ENCODE measurements at regions not wholly inside any gene's neighbourhood (a gene's known extent, or its start where the extent isn't known, plus 50 kb on each side); places are given as distances from the start of the nearest gene placed in this dataset.

DNA sequence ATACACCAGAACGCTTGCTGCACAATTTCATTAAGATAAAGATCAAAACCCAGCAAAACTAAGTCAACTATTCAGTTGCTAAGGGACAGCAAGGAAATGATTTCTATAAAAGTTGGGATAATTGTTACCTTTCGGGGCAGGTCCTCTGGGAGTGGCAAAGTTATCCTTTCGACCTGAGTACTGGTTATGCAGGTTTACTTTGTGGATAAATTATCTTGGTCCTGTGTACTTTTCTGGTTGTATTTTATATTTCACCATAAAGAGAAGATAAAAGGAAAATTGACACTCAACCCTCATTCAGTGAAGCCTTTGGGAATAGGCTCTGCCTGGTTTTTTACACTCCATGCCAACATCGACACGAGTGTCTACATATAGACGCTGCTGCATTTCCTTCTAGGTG, 146.5 kb downstream of the SYK start:
- ATAC-seq = no peak
- TF ChIP-seq, protein P1, sequence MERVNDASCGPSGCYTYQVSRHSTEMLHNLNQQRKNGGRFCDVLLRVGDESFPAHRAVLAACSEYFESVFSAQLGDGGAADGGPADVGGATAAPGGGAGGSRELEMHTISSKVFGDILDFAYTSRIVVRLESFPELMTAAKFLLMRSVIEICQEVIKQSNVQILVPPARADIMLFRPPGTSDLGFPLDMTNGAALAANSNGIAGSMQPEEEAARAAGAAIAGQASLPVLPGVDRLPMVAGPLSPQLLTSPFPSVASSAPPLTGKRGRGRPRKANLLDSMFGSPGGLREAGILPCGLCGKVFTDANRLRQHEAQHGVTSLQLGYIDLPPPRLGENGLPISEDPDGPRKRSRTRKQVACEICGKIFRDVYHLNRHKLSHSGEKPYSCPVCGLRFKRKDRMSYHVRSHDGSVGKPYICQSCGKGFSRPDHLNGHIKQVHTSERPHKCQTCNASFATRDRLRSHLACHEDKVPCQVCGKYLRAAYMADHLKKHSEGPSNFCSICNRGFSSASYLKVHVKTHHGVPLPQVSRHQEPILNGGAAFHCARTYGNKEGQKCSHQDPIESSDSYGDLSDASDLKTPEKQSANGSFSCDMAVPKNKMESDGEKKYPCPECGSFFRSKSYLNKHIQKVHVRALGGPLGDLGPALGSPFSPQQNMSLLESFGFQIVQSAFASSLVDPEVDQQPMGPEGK (CRISPR knock-in tag; IDR thresholded peaks at IDR 0.05; ENCODE audit: borderline replicate concordance) = no peak
- TF ChIP-seq TCF4 (CRISPR knock-in tag; IDR thresholded peaks at IDR 0.05; ENCODE audit: borderline replicate concordance) (no peak), SNAI2 (CRISPR knock-in tag; IDR thresholded peaks at IDR 0.05) (no peak), RARB (CRISPR knock-in tag; IDR thresholded peaks at IDR 0.05) (no peak), ARNTL (CRISPR knock-in tag; IDR thresholded peaks at IDR 0.05; ENCODE audit: borderline replicate concordance, low read depth) (no peak), PPARA (CRISPR knock-in tag; IDR thresholded peaks at IDR 0.05; ENCODE audit: borderline replicate concordance) (no peak), ZNF565 (CRISPR knock-in tag; conservative IDR thresholded peaks at IDR 0.05; ENCODE audit: low read depth) (no peak), TOX (CRISPR knock-in tag; IDR thresholded peaks at IDR 0.05; ENCODE audit: borderline replicate concordance) (no peak), ZNF8 (CRISPR knock-in tag; IDR thresholded peaks at IDR 0.05) (no peak), ISL1 (CRISPR knock-in tag; IDR thresholded peaks at IDR 0.05) (no peak), ZC3H10 (CRISPR knock-in tag; IDR thresholded peaks at IDR 0.05) (no peak), OSR1 (CRISPR knock-in tag; IDR thresholded peaks at IDR 0.05) (no peak), BACH2 (CRISPR knock-in tag; IDR thresholded peaks at IDR 0.05; ENCODE audit: borderline replicate concordance) (no peak), ESRRG (CRISPR knock-in tag; IDR thresholded peaks at IDR 0.05) (no peak), ZNF70 (CRISPR knock-in tag; IDR thresholded peaks at IDR 0.05) (no peak)
- TF ChIP-seq, protein P2, sequence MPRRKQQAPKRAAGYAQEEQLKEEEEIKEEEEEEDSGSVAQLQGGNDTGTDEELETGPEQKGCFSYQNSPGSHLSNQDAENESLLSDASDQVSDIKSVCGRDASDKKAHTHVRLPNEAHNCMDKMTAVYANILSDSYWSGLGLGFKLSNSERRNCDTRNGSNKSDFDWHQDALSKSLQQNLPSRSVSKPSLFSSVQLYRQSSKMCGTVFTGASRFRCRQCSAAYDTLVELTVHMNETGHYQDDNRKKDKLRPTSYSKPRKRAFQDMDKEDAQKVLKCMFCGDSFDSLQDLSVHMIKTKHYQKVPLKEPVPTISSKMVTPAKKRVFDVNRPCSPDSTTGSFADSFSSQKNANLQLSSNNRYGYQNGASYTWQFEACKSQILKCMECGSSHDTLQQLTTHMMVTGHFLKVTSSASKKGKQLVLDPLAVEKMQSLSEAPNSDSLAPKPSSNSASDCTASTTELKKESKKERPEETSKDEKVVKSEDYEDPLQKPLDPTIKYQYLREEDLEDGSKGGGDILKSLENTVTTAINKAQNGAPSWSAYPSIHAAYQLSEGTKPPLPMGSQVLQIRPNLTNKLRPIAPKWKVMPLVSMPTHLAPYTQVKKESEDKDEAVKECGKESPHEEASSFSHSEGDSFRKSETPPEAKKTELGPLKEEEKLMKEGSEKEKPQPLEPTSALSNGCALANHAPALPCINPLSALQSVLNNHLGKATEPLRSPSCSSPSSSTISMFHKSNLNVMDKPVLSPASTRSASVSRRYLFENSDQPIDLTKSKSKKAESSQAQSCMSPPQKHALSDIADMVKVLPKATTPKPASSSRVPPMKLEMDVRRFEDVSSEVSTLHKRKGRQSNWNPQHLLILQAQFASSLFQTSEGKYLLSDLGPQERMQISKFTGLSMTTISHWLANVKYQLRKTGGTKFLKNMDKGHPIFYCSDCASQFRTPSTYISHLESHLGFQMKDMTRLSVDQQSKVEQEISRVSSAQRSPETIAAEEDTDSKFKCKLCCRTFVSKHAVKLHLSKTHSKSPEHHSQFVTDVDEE (CRISPR knock-in tag; IDR thresholded peaks at IDR 0.05) = no peak

DNA sequence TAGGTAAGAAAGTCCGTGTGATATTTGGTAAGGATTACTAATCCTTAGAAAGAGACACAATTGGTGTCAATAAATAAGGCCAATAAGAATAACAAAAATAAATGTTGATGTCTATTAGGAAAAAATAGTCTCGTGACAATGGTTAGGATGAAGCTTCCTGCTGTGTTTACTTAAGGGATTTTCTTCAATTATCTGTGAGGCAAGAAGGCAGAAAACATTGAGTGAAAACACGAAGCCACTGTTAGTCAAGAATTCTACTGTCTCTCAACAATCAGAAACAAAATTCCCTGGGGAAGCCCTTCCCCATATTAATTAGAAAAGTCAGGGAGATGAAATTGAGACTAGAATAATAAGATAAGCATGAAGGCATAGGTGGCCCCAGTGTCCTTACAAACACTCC, 149.0 kb downstream of the SYK start:
- no peak for ATAC-seq
- TF ChIP-seq TOX (CRISPR knock-in tag; IDR thresholded peaks at IDR 0.05; ENCODE audit: borderline replicate concordance) = no peak
- no peak for TF ChIP-seq ZNF8 (CRISPR knock-in tag; IDR thresholded peaks at IDR 0.05)
- no peak for TF ChIP-seq ZNF70 (CRISPR knock-in tag; IDR thresholded peaks at IDR 0.05)
- TF ChIP-seq CSDC2 (CRISPR knock-in tag; IDR thresholded peaks at IDR 0.05) = no peak
- TF ChIP-seq GLIS3 (CRISPR knock-in tag; IDR thresholded peaks at IDR 0.05) = no peak
- no peak for TF ChIP-seq ESRRG (CRISPR knock-in tag; IDR thresholded peaks at IDR 0.05)
- no peak for TF ChIP-seq ZNF565 (CRISPR knock-in tag; conservative IDR thresholded peaks at IDR 0.05; ENCODE audit: low read depth)
- no peak for TF ChIP-seq RARB (CRISPR knock-in tag; IDR thresholded peaks at IDR 0.05)
- TF ChIP-seq, protein P1 (CRISPR knock-in tag; IDR thresholded peaks at IDR 0.05; ENCODE audit: borderline replicate concordance) = no peak
- TF ChIP-seq ISL1 (CRISPR knock-in tag; IDR thresholded peaks at IDR 0.05) = no peak
- no peak for TF ChIP-seq ZFP30 (CRISPR knock-in tag; IDR thresholded peaks at IDR 0.05)
- no peak for TF ChIP-seq PPARA (CRISPR knock-in tag; IDR thresholded peaks at IDR 0.05; ENCODE audit: borderline replicate concordance)
- TF ChIP-seq, protein P3, sequence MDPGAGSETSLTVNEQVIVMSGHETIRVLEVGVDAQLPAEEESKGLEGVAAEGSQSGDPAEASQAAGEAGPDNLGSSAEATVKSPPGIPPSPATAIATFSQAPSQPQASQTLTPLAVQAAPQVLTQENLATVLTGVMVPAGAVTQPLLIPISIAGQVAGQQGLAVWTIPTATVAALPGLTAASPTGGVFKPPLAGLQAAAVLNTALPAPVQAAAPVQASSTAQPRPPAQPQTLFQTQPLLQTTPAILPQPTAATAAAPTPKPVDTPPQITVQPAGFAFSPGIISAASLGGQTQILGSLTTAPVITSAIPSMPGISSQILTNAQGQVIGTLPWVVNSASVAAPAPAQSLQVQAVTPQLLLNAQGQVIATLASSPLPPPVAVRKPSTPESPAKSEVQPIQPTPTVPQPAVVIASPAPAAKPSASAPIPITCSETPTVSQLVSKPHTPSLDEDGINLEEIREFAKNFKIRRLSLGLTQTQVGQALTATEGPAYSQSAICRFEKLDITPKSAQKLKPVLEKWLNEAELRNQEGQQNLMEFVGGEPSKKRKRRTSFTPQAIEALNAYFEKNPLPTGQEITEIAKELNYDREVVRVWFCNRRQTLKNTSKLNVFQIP (CRISPR knock-in tag; IDR thresholded peaks at IDR 0.05; ENCODE audit: borderline replicate concordance, low read depth) = no peak
- TF ChIP-seq ZC3H10 (CRISPR knock-in tag; IDR thresholded peaks at IDR 0.05) = no peak

DNA sequence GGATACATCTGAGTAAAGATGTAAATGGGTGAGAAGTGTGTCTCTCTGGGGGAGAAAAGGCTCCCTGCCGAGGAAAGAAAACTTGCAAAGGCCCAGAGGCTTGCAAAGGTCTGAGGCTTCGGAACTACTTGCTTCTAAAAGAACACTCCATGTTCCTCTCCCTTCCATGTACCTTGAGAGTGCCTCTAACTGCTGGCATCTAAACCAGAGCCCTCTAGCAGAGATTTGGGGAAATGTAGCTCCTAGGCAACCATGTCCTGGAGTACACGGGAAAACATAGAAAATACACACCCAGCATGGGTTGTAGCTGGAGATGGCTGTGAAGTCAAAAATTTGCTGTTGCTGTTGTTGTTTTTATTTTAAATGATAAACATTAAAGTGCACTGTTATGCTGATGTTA, 151.6 kb downstream of the SYK start:
- no peak for ATAC-seq
- TF ChIP-seq ISL1 (CRISPR knock-in tag; IDR thresholded peaks at IDR 0.05) (no peak), ZNF8 (CRISPR knock-in tag; IDR thresholded peaks at IDR 0.05) (no peak), TCF4 (CRISPR knock-in tag; IDR thresholded peaks at IDR 0.05; ENCODE audit: borderline replicate concordance) (no peak), RARB (CRISPR knock-in tag; IDR thresholded peaks at IDR 0.05) (no peak), ARNTL (CRISPR knock-in tag; IDR thresholded peaks at IDR 0.05; ENCODE audit: borderline replicate concordance, low read depth) (no peak), ZNF565 (CRISPR knock-in tag; conservative IDR thresholded peaks at IDR 0.05; ENCODE audit: low read depth) (no peak), CSDC2 (CRISPR knock-in tag; IDR thresholded peaks at IDR 0.05) (no peak), SNAI2 (CRISPR knock-in tag; IDR thresholded peaks at IDR 0.05) (no peak), ZFP30 (CRISPR knock-in tag; IDR thresholded peaks at IDR 0.05) (no peak), ESRRG (CRISPR knock-in tag; IDR thresholded peaks at IDR 0.05) (no peak), GLIS3 (CRISPR knock-in tag; IDR thresholded peaks at IDR 0.05) (no peak)
- TF ChIP-seq, protein P1 (CRISPR knock-in tag; IDR thresholded peaks at IDR 0.05; ENCODE audit: borderline replicate concordance) = no peak
- TF ChIP-seq, protein P2 (CRISPR knock-in tag; IDR thresholded peaks at IDR 0.05) = no peak
- TF ChIP-seq, protein P3 (CRISPR knock-in tag; IDR thresholded peaks at IDR 0.05; ENCODE audit: borderline replicate concordance, low read depth) = no peak
